Fibroblast of pulmonary artery (primary cell): ENCODE measurements at regions not wholly inside any gene's neighbourhood (a gene's known extent, or its start where the extent isn't known, plus 50 kb on each side); places are given as distances from the start of the nearest gene placed in this dataset.

Experiments
- DNase-seq: peaks from one replicate; pipeline ENCODE4 v3.0.0-alpha.2; 2010; ENCODE audit warnings: low read depth
- H3K4me3 ChIP-seq: replicated peaks from 2 replicates; pipeline ENCODE4 v1.5.1; 2011; ENCODE audit warnings: low read depth, mild to moderate bottlenecking, control low read depth, low read length, moderate library complexity
- TF ChIP-seq, protein P1 (sequence below): IDR thresholded peaks from 2 replicates; pipeline ENCODE4 v1.5.1; 2011; ENCODE audit warnings: mild to moderate bottlenecking, control low read depth, low read length, inconsistent platforms; ENCODE audit errors: missing control alignments

DNA sequence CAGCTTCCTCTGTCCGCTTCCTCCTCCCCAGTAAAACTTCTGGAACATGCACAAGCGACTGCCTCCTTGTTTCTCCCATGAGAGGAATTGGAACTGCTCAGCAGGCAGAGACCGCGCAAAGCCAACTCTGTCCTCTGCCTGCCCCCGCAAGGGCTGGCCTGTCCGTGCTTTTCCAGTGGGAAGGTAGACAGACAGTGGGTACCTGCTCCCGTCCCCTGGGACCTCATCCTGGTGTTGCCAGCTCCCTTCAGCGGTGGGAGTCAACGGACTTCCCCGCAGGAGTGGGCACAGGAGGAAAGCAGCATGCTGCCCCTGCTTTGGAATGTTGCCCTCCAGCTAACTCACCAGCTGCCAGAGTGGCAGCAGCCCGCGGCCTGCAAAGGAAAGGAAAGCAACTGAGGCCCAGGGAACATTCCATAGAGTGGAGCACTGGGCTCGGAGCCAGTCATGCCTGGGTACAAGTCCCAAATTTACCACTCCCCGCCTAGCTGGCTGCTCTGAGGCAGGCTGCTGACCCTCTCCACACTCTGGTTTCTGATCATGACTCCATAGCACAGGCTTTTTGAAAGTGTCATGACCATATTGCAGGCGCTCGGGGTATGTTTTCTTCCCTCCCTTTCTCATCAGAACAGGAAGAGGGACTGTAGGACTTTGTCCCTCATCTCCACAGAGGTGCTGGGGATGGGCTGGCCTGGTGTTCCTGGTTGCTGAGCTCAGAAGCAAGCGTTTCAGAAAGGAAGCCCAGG, 89.2 kb upstream of the CLMN start:
- TF ChIP-seq, protein P1, sequence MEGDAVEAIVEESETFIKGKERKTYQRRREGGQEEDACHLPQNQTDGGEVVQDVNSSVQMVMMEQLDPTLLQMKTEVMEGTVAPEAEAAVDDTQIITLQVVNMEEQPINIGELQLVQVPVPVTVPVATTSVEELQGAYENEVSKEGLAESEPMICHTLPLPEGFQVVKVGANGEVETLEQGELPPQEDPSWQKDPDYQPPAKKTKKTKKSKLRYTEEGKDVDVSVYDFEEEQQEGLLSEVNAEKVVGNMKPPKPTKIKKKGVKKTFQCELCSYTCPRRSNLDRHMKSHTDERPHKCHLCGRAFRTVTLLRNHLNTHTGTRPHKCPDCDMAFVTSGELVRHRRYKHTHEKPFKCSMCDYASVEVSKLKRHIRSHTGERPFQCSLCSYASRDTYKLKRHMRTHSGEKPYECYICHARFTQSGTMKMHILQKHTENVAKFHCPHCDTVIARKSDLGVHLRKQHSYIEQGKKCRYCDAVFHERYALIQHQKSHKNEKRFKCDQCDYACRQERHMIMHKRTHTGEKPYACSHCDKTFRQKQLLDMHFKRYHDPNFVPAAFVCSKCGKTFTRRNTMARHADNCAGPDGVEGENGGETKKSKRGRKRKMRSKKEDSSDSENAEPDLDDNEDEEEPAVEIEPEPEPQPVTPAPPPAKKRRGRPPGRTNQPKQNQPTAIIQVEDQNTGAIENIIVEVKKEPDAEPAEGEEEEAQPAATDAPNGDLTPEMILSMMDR = no peak
- H3K4me3 ChIP-seq = no peak overlapping the region
- no peak for DNase-seq

DNA sequence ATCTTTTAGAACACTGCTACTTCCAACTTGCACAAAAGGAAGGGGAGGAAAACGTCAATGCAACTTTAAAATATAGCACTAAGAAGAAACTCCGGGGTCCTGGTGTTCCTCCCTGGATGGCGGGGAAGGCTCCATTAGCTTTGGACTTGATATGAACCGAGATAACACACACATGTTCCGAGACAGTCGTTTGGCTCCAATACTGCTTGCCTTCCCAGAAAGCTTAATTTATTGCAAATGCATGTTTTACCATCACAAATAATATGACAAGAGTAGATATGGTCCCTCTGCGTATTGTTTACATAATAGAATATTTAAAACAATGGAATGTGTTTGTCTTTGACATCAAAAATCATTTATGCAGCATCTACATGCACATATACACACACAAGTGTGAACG, 87.6 kb upstream of the CLMN start:
- no peak overlapping the region for H3K4me3 ChIP-seq
- DNase-seq = no peak
- TF ChIP-seq, protein P1 = no peak

DNA sequence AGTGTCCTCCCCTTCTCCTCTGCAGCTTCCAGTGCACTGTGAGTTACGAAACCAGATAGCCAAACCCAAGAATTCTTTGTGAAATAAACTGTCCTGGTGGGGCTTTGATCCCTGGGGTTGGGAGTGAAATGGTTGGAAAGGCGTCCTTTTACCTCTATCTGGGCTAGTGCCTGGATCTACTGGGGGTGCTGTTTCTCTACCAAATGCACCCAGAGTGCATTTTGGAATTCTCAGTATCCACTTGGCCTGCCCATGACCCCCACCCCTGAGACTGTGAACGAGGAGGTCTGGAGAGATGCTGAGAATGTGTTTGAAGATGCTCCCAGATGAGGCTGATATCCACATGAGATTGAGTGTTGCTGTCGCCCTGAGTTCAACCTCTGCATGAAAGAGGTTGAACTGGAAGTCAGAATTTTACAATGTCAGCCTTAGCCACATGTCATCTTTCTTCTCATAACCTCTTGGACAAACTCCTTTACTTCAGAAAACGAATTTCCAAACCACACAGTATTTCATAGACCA, 87.1 kb upstream of the CLMN start:
- TF ChIP-seq, protein P1 = no peak
- H3K4me3 ChIP-seq = no peak overlapping the region
- no peak for DNase-seq

GRCh38 chr14:95404583-95404982, 84.9 kb upstream of the CLMN start:
- no peak overlapping the region for H3K4me3 ChIP-seq
- no peak for DNase-seq
- TF ChIP-seq, protein P1 = no peak

GRCh38 chr14:95402578-95402977, 82.9 kb upstream of the CLMN start:
- TF ChIP-seq, protein P1 = no peak
- DNase-seq = no peak
- H3K4me3 ChIP-seq = no peak overlapping the region

GRCh38 chr14:95402176-95402575, 82.5 kb upstream of the CLMN start:
- DNase-seq = no peak
- TF ChIP-seq, protein P1 = no peak
- no peak overlapping the region for H3K4me3 ChIP-seq
